ENCODE measurements at regions not wholly inside any gene's neighbourhood (a gene's known extent, or its start where the extent isn't known, plus 50 kb on each side); places are given as distances from the start of the nearest gene placed in this dataset.
A peak's percentile ranks its signal among the peaks of the same experiment; 100 is the strongest.

DNA sequence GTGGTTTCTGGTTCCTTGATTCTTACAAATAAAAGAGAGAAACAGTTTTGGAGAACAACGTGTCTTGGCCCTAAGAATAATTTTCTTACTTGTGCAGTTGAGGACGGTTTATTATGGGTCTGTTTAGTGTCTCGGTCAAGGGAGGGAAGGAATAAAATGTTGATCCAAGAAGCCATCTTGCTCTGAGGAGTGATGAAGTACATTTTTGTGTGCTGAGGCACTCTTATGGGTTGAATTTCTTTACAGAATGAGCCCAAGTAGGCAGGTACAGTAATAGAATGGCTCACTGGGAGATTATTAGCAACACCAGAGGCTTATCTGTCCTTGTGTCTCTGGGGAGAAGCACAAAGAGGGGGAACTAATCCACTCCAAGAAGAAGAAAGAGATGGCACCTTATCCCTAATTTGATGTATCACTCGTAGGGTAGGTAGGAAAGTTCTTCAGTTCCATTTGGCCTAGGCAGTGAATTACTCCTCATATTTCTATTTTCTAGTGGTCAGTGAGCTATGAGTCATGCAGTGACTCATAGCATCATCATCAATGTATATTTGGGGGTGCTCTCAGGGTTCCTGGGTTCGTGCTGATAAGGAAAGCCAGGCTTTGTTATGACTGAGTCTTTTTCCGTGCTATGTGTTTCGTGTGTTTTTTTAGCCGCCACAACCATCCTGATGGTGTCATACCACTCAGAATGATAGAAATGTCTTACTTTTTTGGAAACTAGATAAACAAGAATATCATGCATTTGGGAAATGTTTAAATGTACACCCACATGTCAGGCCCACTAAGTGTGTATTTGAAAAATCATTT, 250.1 kb upstream of the CTAGE1 start:
- H3K9me3 ChIP-seq, result peaks cover 0 to 3% (median 0%) of the 10 kb centered on the region in 4 donors
- H3K4me3 ChIP-seq, result no peak overlapping the region
- no peaks in the 10 kb centered on the region for H3K27me3 ChIP-seq
- WGBS, result 61% methylated on average over 8 of the region's 8 CpGs
- H3K4me1 ChIP-seq, result peaks cover 0 to 32% (median 18%) of the 10 kb centered on the region in 4 donors
- intact Hi-C loops (cut with DNase I), result no loop called here
- DNase-seq (ENCODE audit: extremely low spot score), result no peak
- TF ChIP-seq POLR2AphosphoS5 (IDR thresholded peaks at IDR 0.05) (peak; percentile 11 to 24), POLR2A (IDR thresholded peaks at IDR 0.05; ENCODE audit: low read depth) (no peak), EP300 (IDR thresholded peaks at IDR 0.05) (no peak)
- TF ChIP-seq, protein P1, sequence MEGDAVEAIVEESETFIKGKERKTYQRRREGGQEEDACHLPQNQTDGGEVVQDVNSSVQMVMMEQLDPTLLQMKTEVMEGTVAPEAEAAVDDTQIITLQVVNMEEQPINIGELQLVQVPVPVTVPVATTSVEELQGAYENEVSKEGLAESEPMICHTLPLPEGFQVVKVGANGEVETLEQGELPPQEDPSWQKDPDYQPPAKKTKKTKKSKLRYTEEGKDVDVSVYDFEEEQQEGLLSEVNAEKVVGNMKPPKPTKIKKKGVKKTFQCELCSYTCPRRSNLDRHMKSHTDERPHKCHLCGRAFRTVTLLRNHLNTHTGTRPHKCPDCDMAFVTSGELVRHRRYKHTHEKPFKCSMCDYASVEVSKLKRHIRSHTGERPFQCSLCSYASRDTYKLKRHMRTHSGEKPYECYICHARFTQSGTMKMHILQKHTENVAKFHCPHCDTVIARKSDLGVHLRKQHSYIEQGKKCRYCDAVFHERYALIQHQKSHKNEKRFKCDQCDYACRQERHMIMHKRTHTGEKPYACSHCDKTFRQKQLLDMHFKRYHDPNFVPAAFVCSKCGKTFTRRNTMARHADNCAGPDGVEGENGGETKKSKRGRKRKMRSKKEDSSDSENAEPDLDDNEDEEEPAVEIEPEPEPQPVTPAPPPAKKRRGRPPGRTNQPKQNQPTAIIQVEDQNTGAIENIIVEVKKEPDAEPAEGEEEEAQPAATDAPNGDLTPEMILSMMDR (IDR thresholded peaks at IDR 0.05), result no peak
- peak overlapping the region in 2 of 4 donors; percentile 34 to 52 for H3K27ac ChIP-seq (replicated peaks in 1 of 4)
- no peaks in the 10 kb centered on the region for H3K36me3 ChIP-seq

DNA sequence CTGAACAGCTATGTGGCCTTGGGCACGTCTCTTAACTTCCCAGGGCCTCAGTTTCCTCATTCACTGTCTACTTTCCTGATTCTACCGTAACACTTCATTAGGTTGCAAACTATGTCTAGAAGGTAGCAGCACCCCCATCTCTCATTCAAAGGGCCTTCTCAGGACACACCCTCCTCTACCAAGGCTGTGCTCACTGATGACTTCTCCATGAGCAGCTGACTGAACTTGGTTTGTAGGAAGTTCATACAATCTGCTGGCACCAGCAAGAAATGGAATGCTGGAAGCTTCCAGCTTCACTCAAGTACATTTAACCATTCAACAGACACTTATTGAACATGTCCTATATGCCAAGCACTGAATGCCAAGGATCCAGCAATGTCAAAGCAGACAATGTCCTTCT, 250.8 kb upstream of the CTAGE1 start:
- intact Hi-C loops (cut with DNase I), result no loop called here
- 87% methylated on average over 2 of the region's 2 CpGs for WGBS
- Histone ChIP-seq H3K9me3 (peaks cover 0 to 3% (median 0%) of the 10 kb centered on the region in 4 donors), H3K36me3 (no peaks in the 10 kb centered on the region), H3K4me1 (peaks cover 0 to 32% (median 18%) of the 10 kb centered on the region in 4 donors), H3K27ac (replicated peaks in 1 of 4) (no peak overlapping the region), H3K27me3 (no peaks in the 10 kb centered on the region), H3K4me3 (no peak overlapping the region)
- DNase-seq (ENCODE audit: extremely low spot score), result no peak
- TF ChIP-seq POLR2A (IDR thresholded peaks at IDR 0.05; ENCODE audit: low read depth), result no peak
- TF ChIP-seq, protein P1 (IDR thresholded peaks at IDR 0.05), result no peak
- no peak for TF ChIP-seq POLR2AphosphoS5 (IDR thresholded peaks at IDR 0.05)
- TF ChIP-seq EP300 (IDR thresholded peaks at IDR 0.05), result no peak

DNA sequence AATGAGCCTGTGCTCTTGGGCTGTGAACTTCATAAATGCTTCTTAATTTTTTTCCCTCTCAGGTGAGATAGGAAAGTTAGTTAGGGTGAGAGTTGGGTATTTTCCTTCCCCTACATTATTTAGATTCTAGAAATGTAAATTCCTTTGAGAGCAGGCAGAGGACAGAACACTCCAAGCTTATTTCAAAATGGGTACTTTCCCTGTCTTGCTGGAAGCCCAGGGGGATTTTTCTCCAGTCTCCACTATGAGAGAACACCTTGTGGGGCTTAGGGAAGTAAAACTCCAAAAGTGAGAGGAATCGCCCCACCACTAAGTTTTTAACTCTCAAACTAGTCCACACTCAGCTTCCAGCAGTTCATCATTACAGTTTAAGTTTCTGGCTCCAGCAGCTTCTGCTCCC, 253.2 kb upstream of the CTAGE1 start:
- 58% methylated on average over 1 of the region's 1 CpG for WGBS
- no peak overlapping the region for H3K27ac ChIP-seq (replicated peaks in 1 of 4)
- TF ChIP-seq POLR2A (IDR thresholded peaks at IDR 0.05; ENCODE audit: low read depth) (no peak), EP300 (IDR thresholded peaks at IDR 0.05) (no peak), POLR2AphosphoS5 (IDR thresholded peaks at IDR 0.05) (no peak)
- TF ChIP-seq, protein P1 (IDR thresholded peaks at IDR 0.05), result no peak
- H3K4me1 ChIP-seq, result peaks cover 0 to 40% (median 22%) of the 10 kb centered on the region in 4 donors
- peaks cover 0 to 7% (median 2%) of the 10 kb centered on the region in 4 donors for H3K9me3 ChIP-seq
- no peak overlapping the region for H3K4me3 ChIP-seq
- intact Hi-C loops (cut with DNase I), result no loop called here
- no peak for DNase-seq (ENCODE audit: extremely low spot score)
- H3K36me3 ChIP-seq, result no peaks in the 10 kb centered on the region
- no peaks in the 10 kb centered on the region for H3K27me3 ChIP-seq

DNA sequence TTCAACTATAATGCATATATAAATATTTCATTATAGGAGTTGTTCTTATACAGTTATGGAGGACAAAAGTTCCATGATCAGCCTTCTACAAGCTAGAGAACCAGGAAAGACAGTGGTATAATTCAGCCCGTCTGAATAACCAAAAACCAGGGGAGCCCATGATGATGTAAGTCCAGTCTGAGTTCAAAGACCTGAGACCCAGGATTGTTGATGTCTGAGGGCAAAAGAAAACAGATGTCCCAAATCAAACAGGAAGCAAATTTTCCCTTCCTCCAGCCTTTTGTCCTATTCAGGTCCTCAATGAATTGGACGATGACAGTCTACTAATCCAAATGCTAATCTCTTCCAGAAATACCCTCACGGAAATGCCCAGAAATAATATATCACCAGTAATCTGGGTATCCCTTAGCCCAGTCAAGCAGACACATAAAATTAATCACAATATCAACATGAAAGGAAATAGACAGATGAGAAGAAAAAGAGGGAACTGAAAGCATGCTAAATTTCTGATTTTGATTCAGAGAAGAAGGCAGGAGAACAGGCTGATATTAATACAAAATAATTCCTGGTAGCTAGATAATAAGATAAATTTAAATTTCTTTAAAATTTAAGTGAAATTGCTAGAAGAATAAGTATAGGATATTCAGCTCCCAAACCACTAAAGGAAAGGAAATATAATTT, 255.6 kb upstream of the CTAGE1 start:
- Histone ChIP-seq H3K27me3 (no peaks in the 10 kb centered on the region), H3K36me3 (no peaks in the 10 kb centered on the region), H3K27ac (replicated peaks in 1 of 4) (no peak overlapping the region), H3K4me1 (peaks cover 0 to 30% (median 19%) of the 10 kb centered on the region in 4 donors), H3K9me3 (peaks cover 0 to 7% (median 2%) of the 10 kb centered on the region in 4 donors), H3K4me3 (no peak overlapping the region)
- 61% methylated on average over 3 of the region's 3 CpGs for WGBS
- intact Hi-C loops (cut with DNase I), result no loop called here
- TF ChIP-seq, protein P1 (IDR thresholded peaks at IDR 0.05), result no peak
- no peak for TF ChIP-seq EP300 (IDR thresholded peaks at IDR 0.05)
- no peak for TF ChIP-seq POLR2AphosphoS5 (IDR thresholded peaks at IDR 0.05)
- TF ChIP-seq POLR2A (IDR thresholded peaks at IDR 0.05; ENCODE audit: low read depth), result no peak
- no peak for DNase-seq (ENCODE audit: extremely low spot score)
